NCI-H2227 (cell line): ENCODE measurements at regions not wholly inside any gene's neighbourhood (a gene's known extent, or its start where the extent isn't known, plus 50 kb on each side); places are given as distances from the start of the nearest gene placed in this dataset.
"Not testable (repeated sequence)": the region's sequence is repeated elsewhere in the genome, so short reads cannot be mapped to it uniquely, and the experiment has no call there.

Experiments used
- DNase-seq: peaks from one replicate; lab custom pipeline; 2025; ENCODE audit not compliant: unreplicated experiment; lab: John Stamatoyannopoulos, UW

GRCh38 chr3:109982201-109982600 is 644.9 kb upstream of the DPPA4 start:
- no peak for DNase-seq

- no peak for DNase-seq
Measured at GRCh38 chr3:109984976-109985375, 647.6 kb upstream of the DPPA4 start.

DNA sequence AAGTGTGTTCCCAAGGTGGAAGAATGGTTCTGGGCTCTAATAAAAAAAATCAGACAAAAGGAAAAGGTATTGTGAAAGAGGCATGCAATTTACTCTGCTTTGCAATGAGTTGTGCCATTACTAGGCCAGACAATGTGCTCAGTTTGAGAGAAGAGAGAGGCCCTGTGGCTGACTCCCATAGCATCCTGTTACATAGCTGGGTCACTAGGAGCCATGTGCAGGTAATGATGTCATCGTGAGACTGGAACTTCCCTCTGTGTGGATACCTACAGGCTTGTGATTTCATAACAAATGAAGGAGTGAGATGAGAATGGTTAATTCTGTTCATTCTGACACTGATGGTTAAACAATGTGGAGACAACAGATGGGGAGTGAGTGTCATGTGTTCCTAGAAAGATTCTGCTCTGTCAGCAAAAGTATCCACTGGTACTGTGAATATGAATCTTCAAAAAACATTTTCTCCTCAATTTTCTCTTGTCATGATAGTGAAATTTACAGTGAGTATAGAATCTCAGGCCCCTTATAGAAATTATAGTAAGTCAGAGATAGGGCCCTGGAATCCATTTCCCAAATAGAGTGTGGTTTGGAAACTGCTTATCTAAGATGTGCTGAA is 648.7 kb upstream of the DPPA4 start:
- DNase-seq: no peak

- no peak for DNase-seq
Measured at GRCh38 chr3:109994853-109995252, 657.5 kb upstream of the DPPA4 start.

GRCh38 chr3:109995377-109995776 is 658.0 kb upstream of the DPPA4 start:
- DNase-seq: no peak

DNA sequence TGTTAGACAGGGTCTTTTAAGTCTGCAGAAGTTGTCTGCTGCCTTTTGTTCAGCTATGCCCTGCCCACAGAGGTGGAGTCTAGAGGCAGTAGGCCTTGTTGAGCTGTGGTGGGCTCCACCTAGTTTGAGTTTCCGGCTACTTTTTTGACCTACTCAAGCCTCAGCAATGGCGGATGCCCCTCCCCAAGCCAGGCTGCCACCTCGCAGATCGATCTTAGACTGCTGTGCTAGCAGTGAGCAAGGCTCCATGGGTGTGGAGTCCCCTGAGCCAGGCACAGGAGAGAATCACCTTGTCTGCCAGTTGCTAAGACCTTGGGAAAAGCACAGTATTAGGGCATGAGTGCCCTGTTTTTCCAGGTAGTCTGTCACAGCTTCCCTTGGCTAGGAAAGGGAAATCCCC is 664.6 kb upstream of the DPPA4 start:
- not testable (repeated sequence) for DNase-seq

GRCh38 chr3:110006913-110007312 is 669.6 kb upstream of the DPPA4 start:
- DNase-seq: no peak

GRCh38 chr3:110015231-110015963 is 678.1 kb upstream of the DPPA4 start:
- no peak for DNase-seq

DNA sequence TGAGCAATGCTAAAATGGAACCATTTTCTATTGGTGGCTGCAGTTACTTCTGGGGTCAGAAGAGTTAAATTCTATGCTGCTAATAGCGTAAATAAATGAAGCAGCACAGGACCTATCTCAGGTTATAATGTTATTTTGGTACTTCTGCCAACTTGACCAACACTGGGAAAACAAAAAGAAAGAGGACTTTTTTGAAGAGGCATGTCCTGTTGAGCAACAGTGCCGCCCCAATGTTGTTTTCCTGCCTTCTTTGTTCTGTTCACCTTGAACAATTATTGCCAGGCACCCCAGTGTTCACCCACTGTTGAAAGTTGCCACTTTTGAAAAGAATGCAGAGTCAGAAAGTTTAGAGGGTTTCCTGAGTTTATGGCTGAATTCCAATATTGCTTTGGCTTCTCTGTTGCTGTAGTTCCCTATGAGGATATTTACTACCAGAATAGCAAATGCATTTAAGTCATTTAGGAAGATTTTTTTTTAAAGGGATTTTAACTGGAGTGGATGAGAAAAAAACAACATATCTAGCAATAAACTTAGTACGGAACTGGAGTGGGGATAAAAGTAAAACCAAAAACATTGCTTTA is 679.0 kb upstream of the DPPA4 start:
- no peak for DNase-seq

DNA sequence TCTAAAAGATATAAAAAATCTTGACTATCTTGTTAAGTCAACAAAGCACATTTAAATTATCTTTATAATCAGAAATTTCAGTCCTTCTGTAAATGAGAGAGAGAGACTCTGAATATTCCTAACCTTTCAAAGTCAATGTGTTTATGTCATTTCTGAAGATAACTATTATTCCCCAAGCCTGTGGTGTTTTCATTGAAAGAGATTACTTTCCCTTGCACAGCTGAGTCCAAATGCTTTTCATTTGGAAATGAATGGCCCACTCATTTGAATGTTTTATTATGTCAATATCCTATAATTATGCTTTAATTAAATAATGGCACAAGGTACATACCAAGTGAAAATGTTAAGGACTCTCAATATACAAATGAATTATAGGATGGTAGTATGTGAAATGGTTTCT is 680.0 kb upstream of the DPPA4 start:
- no peak for DNase-seq

DNA sequence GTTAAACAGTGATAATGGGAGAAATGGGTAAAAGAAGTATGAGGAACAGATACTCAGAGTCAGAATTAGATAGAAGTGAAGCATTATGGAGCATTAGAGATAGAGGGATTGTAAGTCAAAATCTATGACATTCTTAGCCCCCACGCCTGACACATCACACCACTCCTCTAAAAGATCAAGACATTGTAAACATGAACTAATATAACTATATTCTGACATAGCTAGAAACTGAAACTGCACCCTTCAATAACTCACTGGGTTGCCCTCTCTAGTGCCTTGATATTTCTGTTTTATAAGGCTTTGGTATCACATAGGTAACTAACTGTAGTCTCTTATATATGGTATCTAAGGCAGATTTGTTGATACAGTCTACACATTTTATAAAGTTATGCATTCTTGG is 684.3 kb upstream of the DPPA4 start:
- DNase-seq: no peak

DNA sequence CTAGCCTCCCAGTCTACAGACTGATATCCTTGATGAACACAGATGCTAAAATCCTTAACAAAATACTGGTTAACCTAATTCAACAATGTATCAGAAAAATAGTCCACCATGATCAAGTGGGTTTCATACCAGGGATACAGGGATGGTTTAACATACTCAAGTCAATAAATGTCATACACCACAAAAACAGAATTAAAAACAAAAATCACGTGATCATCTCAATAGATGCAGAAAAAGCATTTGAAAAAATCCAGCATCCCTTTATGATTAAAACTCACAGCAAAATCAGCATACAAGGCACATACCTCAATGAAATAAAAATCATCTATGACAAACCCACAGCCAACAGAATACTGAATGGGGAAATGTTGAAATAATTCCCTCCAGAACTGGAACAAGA is 685.7 kb upstream of the DPPA4 start:
- not testable (repeated sequence) for DNase-seq

DNA sequence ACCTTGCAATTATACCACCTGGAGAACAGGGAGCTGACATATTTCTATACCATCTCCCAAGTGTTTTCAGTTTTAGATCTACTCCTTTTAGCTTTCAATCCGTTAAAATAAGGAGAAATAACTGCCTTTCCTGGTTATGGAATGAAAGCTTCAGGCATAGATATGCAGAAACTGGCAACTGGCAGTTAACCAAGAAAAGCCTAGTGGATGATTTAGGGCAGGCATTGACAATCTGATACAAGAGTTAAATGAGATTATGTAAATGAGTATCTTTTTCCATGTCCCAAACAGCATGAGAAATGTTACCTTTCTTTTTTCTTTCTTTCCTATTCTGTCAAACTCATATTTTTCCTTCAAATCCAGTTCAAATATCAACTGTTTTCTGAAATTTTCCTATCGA is 689.1 kb upstream of the DPPA4 start:
- no peak for DNase-seq

- DNase-seq: no peak
Measured at GRCh38 chr3:110027446-110028080, 690.2 kb upstream of the DPPA4 start.

DNA sequence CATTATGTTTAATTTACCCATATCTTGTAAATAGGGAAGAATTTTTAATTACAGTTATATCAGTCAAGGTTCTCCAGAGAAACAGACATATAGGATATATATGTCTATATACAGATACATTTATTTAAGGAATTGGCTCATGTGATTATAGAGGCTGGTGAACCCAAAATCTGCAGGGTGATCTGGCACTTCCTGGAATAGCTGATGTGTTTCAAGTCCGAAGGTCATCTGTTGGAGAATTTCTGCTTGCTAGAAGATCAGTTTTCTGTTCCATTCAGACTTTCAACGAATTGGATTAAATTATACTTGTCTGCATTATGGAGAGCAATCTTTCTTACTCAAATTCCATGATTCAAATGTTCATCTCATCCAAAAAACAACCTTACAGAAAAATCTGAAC is 694.6 kb upstream of the DPPA4 start:
- no peak for DNase-seq

DNA sequence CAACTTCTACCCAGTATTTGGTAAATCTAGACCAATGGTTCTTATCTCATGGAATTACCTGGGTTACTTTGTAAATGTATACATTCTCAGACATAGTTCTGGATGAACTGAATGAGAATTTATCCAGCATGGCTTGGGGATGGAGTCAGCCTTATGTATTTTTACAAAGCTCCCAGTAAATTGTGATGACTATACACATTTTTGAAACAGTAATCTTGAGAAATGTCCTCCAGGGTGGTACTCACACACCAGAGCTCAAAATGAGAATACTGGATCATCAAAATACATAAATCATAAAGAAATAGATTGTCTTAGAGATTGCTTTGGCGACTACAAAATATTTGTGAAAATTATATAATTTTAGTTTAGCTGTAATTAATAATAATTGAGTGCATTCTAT is 722.1 kb upstream of the DPPA4 start:
- DNase-seq: no peak

DNA sequence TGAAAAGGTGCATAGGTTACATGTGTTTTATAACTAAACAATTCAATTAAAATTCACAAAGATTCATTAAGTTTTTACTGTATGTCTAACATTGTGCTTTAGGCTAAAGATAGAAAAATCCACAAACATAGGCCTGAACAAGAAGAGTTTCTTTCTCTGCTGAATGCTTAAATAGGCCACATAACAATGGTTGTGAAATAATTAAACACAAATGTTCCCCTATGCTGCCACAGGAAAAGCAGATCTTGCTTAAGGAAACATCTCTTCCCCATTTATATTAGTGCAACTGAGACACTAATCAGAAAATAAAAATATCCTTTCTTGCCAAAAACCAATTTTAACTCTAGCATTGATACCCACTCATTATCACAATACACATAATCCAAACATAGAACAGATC is 725.4 kb upstream of the DPPA4 start:
- DNase-seq: no peak

DNA sequence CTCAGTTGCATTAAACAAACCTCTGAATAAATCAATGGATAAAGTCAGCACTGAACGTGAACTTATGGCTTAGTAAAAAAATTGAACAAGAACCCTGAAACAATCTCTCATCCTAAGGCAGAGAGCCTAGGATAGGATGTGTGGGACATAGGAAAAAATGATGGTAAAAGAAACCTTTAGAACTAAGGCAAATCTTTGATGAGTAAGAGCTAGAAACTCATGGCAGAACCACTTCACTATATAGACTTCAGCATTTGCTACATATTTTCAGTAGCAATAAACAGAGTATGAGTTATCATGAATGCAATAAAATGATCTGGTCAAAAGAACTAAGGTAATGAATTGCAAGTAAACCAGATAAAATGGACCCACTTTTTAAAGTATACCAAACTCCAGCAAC is 725.8 kb upstream of the DPPA4 start:
- no peak for DNase-seq

DNA sequence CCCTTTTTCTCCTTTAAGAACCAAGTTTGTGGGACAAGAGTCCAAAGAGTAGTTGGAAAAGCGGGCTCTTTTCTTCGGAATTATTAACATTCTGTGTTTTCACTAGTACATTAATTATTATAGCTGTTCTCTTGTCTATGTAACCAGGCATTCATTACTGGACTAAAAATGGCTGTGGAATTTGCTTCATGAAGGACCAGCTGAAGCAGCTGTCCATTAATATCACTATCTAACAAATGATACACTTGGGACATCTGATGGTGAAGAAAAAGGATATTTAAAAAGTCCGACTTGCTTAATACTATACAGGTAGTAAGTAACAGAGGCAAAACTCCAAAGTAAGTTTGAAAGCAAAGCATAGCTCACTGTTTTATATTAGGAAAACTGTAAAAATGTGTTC is 728.9 kb upstream of the DPPA4 start:
- DNase-seq: no peak

DNA sequence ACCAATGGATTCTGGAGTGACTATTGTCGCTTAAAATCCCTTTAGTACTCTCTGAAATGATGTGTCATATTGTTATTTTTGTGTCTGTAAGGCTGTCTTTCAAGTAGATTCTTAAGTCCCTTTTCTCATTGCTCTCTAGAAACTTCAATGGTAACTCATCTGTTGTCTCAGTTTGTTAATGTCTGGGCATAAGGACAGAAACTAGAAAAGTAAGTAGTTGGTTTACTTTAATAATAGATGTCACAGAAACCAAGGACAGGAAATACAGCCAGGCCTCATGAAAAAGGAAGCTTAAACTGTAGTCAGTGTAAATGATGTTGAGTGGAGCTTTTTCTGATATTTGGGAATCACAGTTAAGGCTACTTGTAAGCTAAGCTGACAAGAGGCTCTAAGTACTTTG is 730.2 kb upstream of the DPPA4 start:
- no peak for DNase-seq

DNA sequence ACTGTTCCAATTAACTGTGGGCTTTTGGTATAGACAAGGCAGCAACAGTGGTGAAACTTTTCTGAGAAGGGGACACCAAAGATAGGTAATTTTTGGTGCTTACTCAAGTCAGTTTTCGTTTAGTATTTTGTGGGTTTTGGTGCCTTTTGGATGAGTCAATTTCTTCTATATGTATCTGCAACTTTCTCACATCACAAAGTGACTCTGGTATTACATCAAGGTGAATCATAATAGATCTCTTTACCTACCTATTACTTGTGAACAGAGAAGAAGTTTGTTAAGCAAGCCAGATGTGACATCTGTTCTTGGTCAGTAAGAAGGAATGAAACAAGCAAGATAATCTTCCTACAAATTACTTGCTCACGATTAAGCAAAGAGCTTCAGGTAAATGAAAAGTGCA is 732.4 kb upstream of the DPPA4 start:
- DNase-seq: no peak
